ENCODE measurements at regions not wholly inside any gene's neighbourhood (a gene's known extent, or its start where the extent isn't known, plus 50 kb on each side); places are given as distances from the start of the nearest gene placed in this dataset.

DNA sequence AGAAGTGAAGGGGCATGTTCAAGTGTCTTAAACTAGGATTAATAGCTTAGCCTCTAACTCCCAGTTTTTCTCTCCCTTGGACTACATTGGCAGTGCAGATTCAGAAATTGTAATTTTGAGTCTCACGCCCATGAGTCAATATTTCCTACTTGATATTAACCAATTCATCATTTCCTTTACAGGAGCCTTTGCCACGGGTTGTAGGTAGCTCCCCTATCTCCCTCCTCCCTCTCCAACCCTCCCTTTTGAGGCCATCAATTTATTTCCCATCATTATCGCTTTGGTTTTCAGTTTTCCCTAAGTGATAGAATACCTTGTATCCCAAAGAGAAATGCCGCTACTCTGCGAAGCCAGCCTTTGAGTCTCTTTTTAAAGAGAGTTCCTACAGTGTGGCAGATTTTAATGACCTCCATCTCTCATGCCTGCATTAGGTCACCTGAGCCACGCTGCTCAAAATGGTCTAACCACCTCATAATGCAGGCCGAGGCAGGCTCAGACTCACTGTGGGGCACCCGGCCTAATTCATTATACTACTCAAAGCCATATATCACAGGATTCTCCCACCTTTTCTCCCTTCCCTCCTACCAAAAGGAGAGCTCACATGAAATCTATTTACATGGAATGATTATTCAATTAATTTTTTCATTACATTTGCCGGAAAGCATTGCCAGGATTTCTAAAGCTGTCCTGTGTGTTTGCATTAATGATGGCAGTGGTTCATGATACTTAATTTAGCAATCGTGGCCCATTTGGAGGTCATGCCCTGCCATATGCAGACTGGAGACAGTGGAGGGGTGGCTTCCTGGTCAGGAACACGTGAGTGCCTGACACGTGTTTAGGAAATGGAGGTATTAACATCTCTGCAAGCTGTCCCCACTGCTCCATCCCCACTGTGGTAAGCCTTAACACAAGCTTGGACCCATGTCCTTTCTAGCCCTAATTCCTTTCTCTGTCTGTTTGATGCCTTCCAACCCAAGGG is 448.2 kb upstream of the AUTS2 start:
- no peak for DNase-seq (ENCODE audit: extremely low read depth, insufficient read length)
- TF ChIP-seq CTCF (IDR thresholded peaks at IDR 0.05; ENCODE audit: insufficient read depth, low read length, poor library complexity, severe bottlenecking) = no peak
- Histone ChIP-seq H3K36me3 (ENCODE audit: control insufficient read depth, insufficient read depth, low read length) (no peaks in the 10 kb centered on the region), H3K27me3 (replicated peaks; ENCODE audit: control insufficient read depth, insufficient read depth, low read length) (peaks cover 1% of the 10 kb centered on the region; the same call in 1 of the 2 replicates), H3K4me3 (replicated peaks; ENCODE audit: low read depth, low read length) (no peak overlapping the region)

DNA sequence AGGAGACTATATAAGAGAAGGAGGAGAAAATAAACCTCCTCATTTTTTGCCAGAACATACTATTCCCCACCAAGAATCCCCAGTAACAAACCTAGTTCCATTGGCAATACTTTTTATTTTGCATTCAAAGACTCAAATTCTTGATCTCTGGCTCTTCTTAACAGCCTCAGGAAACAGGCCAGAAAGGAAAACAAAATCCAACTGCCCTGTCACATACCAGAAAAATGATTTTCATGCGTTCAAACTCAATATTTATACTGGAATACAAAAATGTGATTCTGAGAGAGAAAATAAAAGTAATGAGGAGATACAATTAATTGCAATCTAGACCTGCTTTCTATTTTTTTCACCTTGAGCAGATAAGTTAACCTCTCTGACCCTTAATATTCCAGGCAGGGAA is 435.9 kb upstream of the AUTS2 start:
- TF ChIP-seq CTCF (IDR thresholded peaks at IDR 0.05; ENCODE audit: insufficient read depth, low read length, poor library complexity, severe bottlenecking) = no peak
- no peak for DNase-seq (ENCODE audit: extremely low read depth, insufficient read length)
- Histone ChIP-seq H3K4me3 (replicated peaks; ENCODE audit: low read depth, low read length) (no peak overlapping the region), H3K27me3 (replicated peaks; ENCODE audit: control insufficient read depth, insufficient read depth, low read length) (no peaks in the 10 kb centered on the region), H3K36me3 (ENCODE audit: control insufficient read depth, insufficient read depth, low read length) (no peaks in the 10 kb centered on the region)

- TF ChIP-seq CTCF (IDR thresholded peaks at IDR 0.05; ENCODE audit: insufficient read depth, low read length, poor library complexity, severe bottlenecking) = no peak
- Histone ChIP-seq H3K4me3 (replicated peaks; ENCODE audit: low read depth, low read length) (no peak overlapping the region), H3K27me3 (replicated peaks; ENCODE audit: control insufficient read depth, insufficient read depth, low read length) (no peaks in the 10 kb centered on the region), H3K36me3 (ENCODE audit: control insufficient read depth, insufficient read depth, low read length) (no peaks in the 10 kb centered on the region)
- no peak for DNase-seq (ENCODE audit: extremely low read depth, insufficient read length)
Observed at GRCh38 chr7:69162931-69163670, 435.2 kb upstream of the AUTS2 start.

- no peak for TF ChIP-seq CTCF (IDR thresholded peaks at IDR 0.05; ENCODE audit: insufficient read depth, low read length, poor library complexity, severe bottlenecking)
- DNase-seq (ENCODE audit: extremely low read depth, insufficient read length) = no peak
Observed at GRCh38 chr7:69166979-69167516, 431.2 kb upstream of the AUTS2 start.

GRCh38 chr7:69169386-69169785 is 428.9 kb upstream of the AUTS2 start:
- H3K4me3 ChIP-seq (replicated peaks; ENCODE audit: low read depth, low read length) = no peak overlapping the region
- H3K36me3 ChIP-seq (ENCODE audit: control insufficient read depth, insufficient read depth, low read length) = no peaks in the 10 kb centered on the region
- no peak for TF ChIP-seq CTCF (IDR thresholded peaks at IDR 0.05; ENCODE audit: insufficient read depth, low read length, poor library complexity, severe bottlenecking)
- no peak for DNase-seq (ENCODE audit: extremely low read depth, insufficient read length)
- H3K27me3 ChIP-seq (replicated peaks; ENCODE audit: control insufficient read depth, insufficient read depth, low read length) = no peaks in the 10 kb centered on the region

More at GRCh38 chr7:69166979-69167516, 431.2 kb upstream of the AUTS2 start:
- Histone ChIP-seq H3K4me3 (replicated peaks; ENCODE audit: low read depth, low read length) (no peak overlapping the region), H3K27me3 (replicated peaks; ENCODE audit: control insufficient read depth, insufficient read depth, low read length) (no peaks in the 10 kb centered on the region), H3K36me3 (ENCODE audit: control insufficient read depth, insufficient read depth, low read length) (no peaks in the 10 kb centered on the region)

All from GM06990 (cell line).